ENCODE measurements at regions not wholly inside any gene's neighbourhood (a gene's known extent, or its start where the extent isn't known, plus 50 kb on each side); places are given as distances from the start of the nearest gene placed in this dataset.

DNA sequence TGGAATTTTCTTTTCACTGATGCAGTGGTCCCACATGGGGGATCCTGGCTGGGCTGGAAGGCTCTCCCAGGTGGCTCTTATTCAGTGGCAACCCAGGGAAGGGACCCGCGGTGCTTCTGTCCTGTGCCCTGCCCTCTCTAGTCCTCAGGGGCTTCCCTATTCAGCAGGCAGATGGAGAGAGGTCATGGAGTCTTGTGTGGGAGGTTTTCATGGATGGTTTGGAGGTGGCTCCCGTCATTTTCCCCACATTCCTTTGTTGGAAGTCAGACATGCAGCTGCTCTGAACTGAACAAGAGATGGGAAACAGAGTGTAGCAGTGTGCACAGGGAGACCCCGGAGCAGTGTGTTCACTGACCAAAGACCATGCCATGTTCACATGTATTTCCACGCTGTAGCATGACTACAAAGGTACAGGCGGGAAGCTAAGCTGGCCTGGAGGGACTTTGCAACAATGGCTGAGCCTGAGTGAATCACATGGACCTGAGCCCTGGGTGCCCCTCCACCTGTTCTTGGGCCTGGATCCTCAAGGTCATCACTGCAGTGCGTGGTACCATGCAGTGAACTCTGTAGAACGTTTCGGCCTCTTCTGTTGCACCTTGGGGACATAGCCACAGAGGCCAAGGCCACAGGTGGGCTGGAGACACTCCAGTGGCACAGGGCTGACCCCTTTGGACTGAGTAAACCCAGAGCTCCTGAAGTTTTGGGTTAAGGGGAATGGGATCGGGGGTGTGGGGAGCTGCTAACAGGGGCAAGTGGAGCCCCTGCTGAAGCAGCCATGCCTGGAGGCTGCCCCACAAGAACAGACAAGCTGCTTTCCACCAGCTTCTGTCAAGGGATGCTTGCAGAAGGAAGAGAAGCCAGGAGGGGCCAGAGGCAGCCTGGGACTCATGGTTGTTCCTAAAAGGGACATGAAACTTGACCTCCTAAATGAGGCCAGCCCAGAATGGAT is 123.0 kb downstream of the ASB7 start:
- TF ChIP-seq ZBTB7A (tag by site-specific recombination; IDR thresholded peaks at IDR 0.05; ENCODE audit: low read depth) (no peak), ZNF335 (tag by site-specific recombination; conservative IDR thresholded peaks at IDR 0.05) (no peak), ZNF174 (tag by site-specific recombination; IDR thresholded peaks at IDR 0.05) (no peak)
- TF ChIP-seq, protein P1, sequence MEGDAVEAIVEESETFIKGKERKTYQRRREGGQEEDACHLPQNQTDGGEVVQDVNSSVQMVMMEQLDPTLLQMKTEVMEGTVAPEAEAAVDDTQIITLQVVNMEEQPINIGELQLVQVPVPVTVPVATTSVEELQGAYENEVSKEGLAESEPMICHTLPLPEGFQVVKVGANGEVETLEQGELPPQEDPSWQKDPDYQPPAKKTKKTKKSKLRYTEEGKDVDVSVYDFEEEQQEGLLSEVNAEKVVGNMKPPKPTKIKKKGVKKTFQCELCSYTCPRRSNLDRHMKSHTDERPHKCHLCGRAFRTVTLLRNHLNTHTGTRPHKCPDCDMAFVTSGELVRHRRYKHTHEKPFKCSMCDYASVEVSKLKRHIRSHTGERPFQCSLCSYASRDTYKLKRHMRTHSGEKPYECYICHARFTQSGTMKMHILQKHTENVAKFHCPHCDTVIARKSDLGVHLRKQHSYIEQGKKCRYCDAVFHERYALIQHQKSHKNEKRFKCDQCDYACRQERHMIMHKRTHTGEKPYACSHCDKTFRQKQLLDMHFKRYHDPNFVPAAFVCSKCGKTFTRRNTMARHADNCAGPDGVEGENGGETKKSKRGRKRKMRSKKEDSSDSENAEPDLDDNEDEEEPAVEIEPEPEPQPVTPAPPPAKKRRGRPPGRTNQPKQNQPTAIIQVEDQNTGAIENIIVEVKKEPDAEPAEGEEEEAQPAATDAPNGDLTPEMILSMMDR (tag by site-specific recombination; IDR thresholded peaks at IDR 0.05): no peak

Data from HEK293 (cell line).